Neuronal stem cell (in vitro differentiated cells): ENCODE measurements at regions not wholly inside any gene's neighbourhood (a gene's known extent, or its start where the extent isn't known, plus 50 kb on each side); places are given as distances from the start of the nearest gene placed in this dataset.

Experiments
- DNase-seq: peaks from one replicate; pipeline ENCODE4 v3.0.0-alpha.2; 2013; ENCODE audit warnings: low spot score
- H2AFZ ChIP-seq: one replicate; pipeline ENCODE4 v1.6.1; 2013; ENCODE audit warnings: mild to moderate bottlenecking, low read length, inconsistent platforms
- H2AK5ac ChIP-seq: 2 replicates; pipeline ENCODE4 v1.6.1; 2013; ENCODE audit warnings: low read depth, mild to moderate bottlenecking, inconsistent platforms, low read length, moderate library complexity, mixed read lengths
- H2BK120ac ChIP-seq: 2 replicates; pipeline ENCODE4 v1.6.1; 2013; ENCODE audit warnings: low read depth, mild to moderate bottlenecking, inconsistent platforms, low read length, moderate library complexity, mixed read lengths
- H2BK12ac ChIP-seq: one replicate; pipeline ENCODE4 v1.6.1; 2013; ENCODE audit warnings: low read length, inconsistent platforms
- H2BK15ac ChIP-seq: 2 replicates; pipeline ENCODE4 v1.6.1; 2013; ENCODE audit warnings: mild to moderate bottlenecking, low read length, inconsistent platforms, mixed read lengths
- H2BK5ac ChIP-seq: one replicate; pipeline ENCODE4 v1.6.1; 2013; ENCODE audit warnings: inconsistent platforms, mild to moderate bottlenecking, low read length, moderate library complexity
- H3K14ac ChIP-seq: one replicate; pipeline ENCODE4 v1.6.1; 2013; ENCODE audit warnings: low read length, inconsistent platforms
- H3K18ac ChIP-seq: 2 replicates; pipeline ENCODE4 v1.6.1; 2013; ENCODE audit warnings: low read length, inconsistent platforms
- H3K23ac ChIP-seq: 2 replicates; pipeline ENCODE4 v1.6.1; 2013; ENCODE audit warnings: low read depth, mild to moderate bottlenecking, mixed read lengths, low read length, inconsistent platforms; ENCODE audit not compliant: poor library complexity
- H3K27ac ChIP-seq: replicated peaks from 3 replicates; pipeline ENCODE4 v1.5.1; 2013; ENCODE audit warnings: low read length, inconsistent platforms
- H3K27me3 ChIP-seq, 3 experiments: 2 replicates each; pipeline ENCODE4 v1.6.1; 2013; ENCODE audit warnings: low read length in 3 of 3, mild to moderate bottlenecking in 2 of 3, inconsistent platforms in 1 of 3, low read depth in 1 of 3, mixed read lengths in 1 of 3, moderate library complexity in 1 of 3; ENCODE audit not compliant: control insufficient read depth in 3 of 3, insufficient read depth in 3 of 3
- H3K36me3 ChIP-seq, 2 donors: replicated peaks in 1 of 2; 2 replicates each; pipeline ENCODE4 v1.6.1; 2013; ENCODE audit warnings: low read length in 2 of 2; ENCODE audit not compliant: control insufficient read depth in 2 of 2, insufficient read depth in 2 of 2
- H3K4ac ChIP-seq: 2 replicates; pipeline ENCODE4 v1.6.1; 2013; ENCODE audit warnings: inconsistent platforms, mild to moderate bottlenecking, low read length, moderate library complexity
- H3K4me1 ChIP-seq, 2 donors: 1 replicate in 1 of 2; 2 replicates in 1 of 2; pipeline ENCODE4 v1.6.1; 2013; ENCODE audit warnings: low read length in 2 of 2, low read depth in 1 of 2; ENCODE audit not compliant: control insufficient read depth in 2 of 2, insufficient read depth in 1 of 2
- H3K4me2 ChIP-seq: one replicate; pipeline ENCODE4 v1.6.1; 2013; ENCODE audit warnings: mild to moderate bottlenecking, low read length, inconsistent platforms; ENCODE audit not compliant: insufficient read depth, poor library complexity, severe bottlenecking
- H3K4me3 ChIP-seq, 2 donors: 2 replicates each; pipeline ENCODE4 v1.5.1; 2013; ENCODE audit warnings: low read length in 2 of 2, mild to moderate bottlenecking in 2 of 2, inconsistent platforms in 1 of 2, moderate library complexity in 1 of 2
- H3K79me1 ChIP-seq: one replicate; pipeline ENCODE4 v1.6.1; 2013; ENCODE audit warnings: low read depth, mild to moderate bottlenecking, inconsistent platforms, low read length, moderate library complexity
- H3K9ac ChIP-seq: one replicate; pipeline ENCODE4 v1.6.1; 2013; ENCODE audit warnings: mild to moderate bottlenecking, low read depth, low read length, inconsistent platforms; ENCODE audit not compliant: poor library complexity
- H3K9me3 ChIP-seq, 2 donors: replicated peaks in 1 of 2; 2 replicates each; pipeline versions ENCODE3 to v1.6.1; 2013; ENCODE audit warnings: low read length in 2 of 2, mild to moderate bottlenecking in 2 of 2, inconsistent platforms in 1 of 2, low read depth in 1 of 2, mixed read lengths in 1 of 2, moderate library complexity in 1 of 2; ENCODE audit not compliant: control insufficient read depth in 2 of 2, insufficient read depth in 1 of 2
- H4K8ac ChIP-seq: one replicate; pipeline ENCODE4 v1.6.1; 2013; ENCODE audit warnings: low read depth, mild to moderate bottlenecking, inconsistent platforms, low read length, moderate library complexity
- H4K91ac ChIP-seq: one replicate; pipeline ENCODE4 v1.6.1; 2013; ENCODE audit warnings: low read length, low read depth, mild to moderate bottlenecking, inconsistent platforms; ENCODE audit not compliant: poor library complexity
- WGBS, 2 donors: extraction: QIAGEN DNeasy Blood & Tissue Kit; methylation state at CpG; one replicate each; pipeline ENCODE4 v1.1.7; 2013; ENCODE audit warnings: missing lambda C conversion rate in 2 of 2, mixed read lengths in 1 of 2; ENCODE audit not compliant: insufficient read length in 2 of 2, insufficient replicate concordance in 1 of 2; ENCODE audit errors: extremely low coverage in 2 of 2; 5-methylcytosine and 5-hydroxymethylcytosine counted together

GRCh38 chr21:28798798-28799197, 193.9 kb downstream of the LTN1 start:
- no peak overlapping the region for H2AFZ ChIP-seq
- peaks cover 0 to 2% of the 10 kb centered on the region in 2 donors for H3K9me3 ChIP-seq
- H4K8ac ChIP-seq: no peak overlapping the region
- H3K27ac ChIP-seq: no peak overlapping the region
- no peak overlapping the region for H2BK120ac ChIP-seq
- no peak overlapping the region for H3K18ac ChIP-seq
- H3K23ac ChIP-seq: no peak overlapping the region
- no peak overlapping the region for H3K4ac ChIP-seq
- no peak for DNase-seq
- no CpG with 5 or more reads among the region's 1 CpG for WGBS, 2 donors
- no peak overlapping the region for H3K9ac ChIP-seq
- H2BK12ac ChIP-seq: no peak overlapping the region
- H4K91ac ChIP-seq: no peak overlapping the region
- H2AK5ac ChIP-seq: no peak overlapping the region
- no peaks in the 10 kb centered on the region for H3K79me1 ChIP-seq
- H3K4me3 ChIP-seq: no peak overlapping the region
- H3K36me3 ChIP-seq: no peaks in the 10 kb centered on the region
- H2BK5ac ChIP-seq: no peak overlapping the region
- H3K4me2 ChIP-seq: no peak overlapping the region
- peaks cover 0 to 7% of the 10 kb centered on the region in 2 donors for H3K4me1 ChIP-seq
- no peaks in the 10 kb centered on the region for H3K27me3 ChIP-seq
- no peak overlapping the region for H2BK15ac ChIP-seq
- H3K14ac ChIP-seq: no peak overlapping the region

- Histone ChIP-seq H3K36me3 (no peaks in the 10 kb centered on the region), H3K4me1 (peaks cover 0 to 7% of the 10 kb centered on the region in 2 donors), H3K9me3 (peaks cover 0 to 2% of the 10 kb centered on the region in 2 donors), H3K4me3 (no peak overlapping the region), H2BK12ac (no peak overlapping the region), H3K23ac (no peak overlapping the region), H3K14ac (no peak overlapping the region), H3K18ac (no peak overlapping the region), H2BK120ac (no peak overlapping the region), H3K9ac (no peak overlapping the region), H3K79me1 (no peaks in the 10 kb centered on the region), H2BK5ac (no peak overlapping the region), H4K91ac (no peak overlapping the region), H2BK15ac (no peak overlapping the region), H3K4ac (no peak overlapping the region), H3K4me2 (no peak overlapping the region), H3K27me3 (no peaks in the 10 kb centered on the region), H2AK5ac (no peak overlapping the region), H2AFZ (no peak overlapping the region), H3K27ac (no peak overlapping the region), H4K8ac (no peak overlapping the region)
- no CpG with 5 or more reads among the region's 1 CpG for WGBS, 2 donors
- no peak for DNase-seq
Observed at GRCh38 chr21:28795251-28795650, 197.4 kb downstream of the LTN1 start.

- no peak overlapping the region for H2BK12ac ChIP-seq
- H3K9ac ChIP-seq: no peak overlapping the region
- no peak overlapping the region for H3K4me2 ChIP-seq
- H3K79me1 ChIP-seq: no peaks in the 10 kb centered on the region
- H2BK15ac ChIP-seq: no peak overlapping the region
- no peaks in the 10 kb centered on the region for H3K9me3 ChIP-seq
- H2BK5ac ChIP-seq: no peak overlapping the region
- no peak overlapping the region for H3K27ac ChIP-seq
- WGBS, 2 donors: no CpG with 5 or more reads among the region's 2 CpGs
- DNase-seq: no peak
- H2AFZ ChIP-seq: peak overlapping the region; percentile 43
- no peaks in the 10 kb centered on the region for H3K36me3 ChIP-seq
- peaks cover 0 to 7% of the 10 kb centered on the region in 2 donors for H3K4me1 ChIP-seq
- no peaks in the 10 kb centered on the region for H3K27me3 ChIP-seq
- no peak overlapping the region for H3K4me3 ChIP-seq
- H3K14ac ChIP-seq: no peak overlapping the region
- H3K23ac ChIP-seq: no peak overlapping the region
- H3K18ac ChIP-seq: no peak overlapping the region
- no peak overlapping the region for H2AK5ac ChIP-seq
- H3K4ac ChIP-seq: no peak overlapping the region
- no peak overlapping the region for H4K91ac ChIP-seq
- no peak overlapping the region for H2BK120ac ChIP-seq
- no peak overlapping the region for H4K8ac ChIP-seq
Observed at GRCh38 chr21:28794371-28794851, 198.3 kb downstream of the LTN1 start.

- H3K4ac ChIP-seq: no peak overlapping the region
- no peak overlapping the region for H3K18ac ChIP-seq
- no peak for DNase-seq
- no peaks in the 10 kb centered on the region for H3K36me3 ChIP-seq
- H2BK120ac ChIP-seq: no peak overlapping the region
- no peak overlapping the region for H3K27ac ChIP-seq
- H2AFZ ChIP-seq: no peak overlapping the region
- no peaks in the 10 kb centered on the region for H3K9me3 ChIP-seq
- H2BK12ac ChIP-seq: no peak overlapping the region
- H3K79me1 ChIP-seq: no peaks in the 10 kb centered on the region
- no peak overlapping the region for H4K91ac ChIP-seq
- no peak overlapping the region for H3K9ac ChIP-seq
- H3K27me3 ChIP-seq: no peaks in the 10 kb centered on the region
- H3K14ac ChIP-seq: no peak overlapping the region
- peaks cover 0 to 7% of the 10 kb centered on the region in 2 donors for H3K4me1 ChIP-seq
- no CpG with 5 or more reads among the region's 2 CpGs for WGBS, 2 donors
- no peak overlapping the region for H3K23ac ChIP-seq
- H2AK5ac ChIP-seq: no peak overlapping the region
- no peak overlapping the region for H2BK15ac ChIP-seq
- no peak overlapping the region for H2BK5ac ChIP-seq
- H4K8ac ChIP-seq: no peak overlapping the region
- no peak overlapping the region for H3K4me3 ChIP-seq
- H3K4me2 ChIP-seq: no peak overlapping the region
Observed at GRCh38 chr21:28793043-28793442, 199.6 kb downstream of the LTN1 start.
